Adipocyte (in vitro differentiated cells): ENCODE measurements at regions not wholly inside any gene's neighbourhood (a gene's known extent, or its start where the extent isn't known, plus 50 kb on each side); places are given as distances from the start of the nearest gene placed in this dataset.

ENCODE experiments used
- DNase-seq: peaks from one replicate; pipeline ENCODE4 v3.0.0-alpha.2; 2015; ENCODE audit warnings: low read depth
- H3K27me3 ChIP-seq: replicated peaks from 2 replicates; pipeline ENCODE4 v1.7.0; 2013; ENCODE audit warnings: mild to moderate bottlenecking, low read length, moderate library complexity; ENCODE audit not compliant: control insufficient read depth, insufficient read depth
- H3K36me3 ChIP-seq: 2 replicates; pipeline ENCODE4 v1.7.0; 2013; ENCODE audit warnings: low read length, mild to moderate bottlenecking, moderate library complexity; ENCODE audit not compliant: control insufficient read depth, insufficient read depth, severe bottlenecking
- H3K4me1 ChIP-seq: 2 replicates; pipeline ENCODE4 v1.7.0; 2013; ENCODE audit warnings: mild to moderate bottlenecking, low read length, moderate library complexity; ENCODE audit not compliant: control insufficient read depth, insufficient read depth
- H3K4me3 ChIP-seq: 2 replicates; pipeline ENCODE4 v1.7.0; 2013; ENCODE audit warnings: mild to moderate bottlenecking, low read length, moderate library complexity
- H3K9ac ChIP-seq: 2 replicates; pipeline ENCODE4 v1.7.0; 2013; ENCODE audit warnings: mild to moderate bottlenecking, low read length, moderate library complexity
- H3K9me3 ChIP-seq: 2 replicates; pipeline ENCODE4 v1.7.0; 2013; ENCODE audit warnings: mild to moderate bottlenecking, low read length, moderate library complexity; ENCODE audit not compliant: control insufficient read depth

DNA sequence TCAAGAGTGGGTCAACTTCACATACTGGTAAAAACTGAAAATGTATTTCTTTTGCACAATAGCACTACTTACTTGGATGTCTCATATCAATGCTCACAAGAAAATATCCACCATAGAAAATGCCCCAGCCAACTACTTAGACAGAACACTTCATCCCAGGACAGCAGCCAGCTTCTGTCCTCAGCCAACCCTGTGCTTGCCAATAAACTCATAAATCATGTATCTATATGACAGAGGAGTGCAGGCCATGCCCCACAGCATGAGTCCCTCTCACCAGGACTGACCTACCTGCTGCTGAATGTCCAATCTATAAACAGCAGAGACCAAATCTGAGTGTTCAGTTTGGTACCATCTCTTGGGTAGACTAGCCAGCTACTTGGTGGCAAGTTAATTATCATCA, 179.3 kb downstream of the OMA1 start:
- Histone ChIP-seq H3K36me3 (no peaks in the 10 kb centered on the region), H3K27me3 (no peaks in the 10 kb centered on the region), H3K4me3 (no peak overlapping the region), H3K9ac (no peak overlapping the region), H3K4me1 (no peaks in the 10 kb centered on the region), H3K9me3 (no peaks in the 10 kb centered on the region)
- DNase-seq, result no peak

DNA sequence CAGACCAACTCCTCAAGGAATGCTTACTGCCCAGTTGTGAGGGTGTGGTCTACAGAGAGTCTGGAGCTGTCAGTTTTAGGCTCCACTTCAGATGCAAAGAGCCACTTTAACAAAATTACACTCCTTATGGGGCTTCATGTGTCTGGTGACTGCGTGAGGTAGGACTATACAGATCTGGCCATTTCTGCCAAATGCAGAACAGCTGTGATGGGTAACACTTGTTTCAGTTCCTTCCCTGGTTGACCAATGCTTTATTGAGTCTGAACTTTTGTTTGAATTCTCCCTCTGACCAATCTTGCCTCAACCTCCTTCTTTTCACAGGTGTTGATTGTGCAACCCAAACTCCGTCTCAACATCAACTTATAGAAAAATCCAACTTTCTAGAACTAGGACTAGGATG, 181.2 kb downstream of the OMA1 start:
- Histone ChIP-seq H3K4me1 (no peaks in the 10 kb centered on the region), H3K9ac (no peak overlapping the region), H3K9me3 (no peaks in the 10 kb centered on the region), H3K27me3 (no peaks in the 10 kb centered on the region), H3K4me3 (no peak overlapping the region), H3K36me3 (no peaks in the 10 kb centered on the region)
- no peak for DNase-seq

DNA sequence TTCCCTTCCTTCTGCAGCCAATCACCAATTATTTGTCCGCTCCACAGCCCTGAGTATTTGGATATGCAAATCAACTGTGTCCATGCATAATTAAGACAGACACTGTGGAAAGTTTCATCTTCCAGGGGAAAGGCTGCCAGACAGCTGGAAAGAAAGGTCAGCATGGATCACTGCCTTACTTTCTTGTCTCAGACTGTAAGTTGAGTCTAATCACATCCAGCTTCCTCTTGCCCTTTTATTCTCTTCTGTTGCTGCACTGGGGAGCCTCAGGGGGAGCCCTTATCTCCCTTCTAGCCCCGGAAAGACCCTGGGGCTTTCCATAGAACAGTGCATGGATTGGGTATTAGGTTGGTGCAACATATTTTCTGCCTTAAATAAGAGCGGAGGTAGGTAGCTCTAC, 182.9 kb downstream of the OMA1 start:
- no peak overlapping the region for H3K4me3 ChIP-seq
- no peaks in the 10 kb centered on the region for H3K4me1 ChIP-seq
- no peaks in the 10 kb centered on the region for H3K36me3 ChIP-seq
- H3K9me3 ChIP-seq, result no peaks in the 10 kb centered on the region
- no peak overlapping the region for H3K9ac ChIP-seq
- H3K27me3 ChIP-seq, result peaks cover 7% of the 10 kb centered on the region
- DNase-seq, result no peak

DNA sequence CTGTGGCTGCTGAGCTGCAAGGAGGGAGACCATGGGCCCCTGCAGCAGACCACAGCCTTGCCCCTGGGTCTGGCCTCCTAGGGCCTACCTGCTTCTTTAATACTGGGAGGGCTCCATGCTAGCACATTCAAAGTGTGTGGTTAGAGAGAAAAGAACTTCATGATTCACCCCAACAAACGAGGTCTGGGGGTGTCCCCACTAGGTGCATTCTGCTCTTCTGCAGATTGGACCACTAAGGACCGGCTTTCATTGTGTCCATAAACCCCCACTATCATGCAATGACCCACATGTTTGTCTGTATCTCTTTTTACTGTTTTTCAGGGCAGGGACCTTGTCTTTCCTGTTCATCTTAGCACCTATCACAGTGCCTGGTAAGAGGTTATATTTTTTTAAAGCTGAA, 185.4 kb downstream of the OMA1 start:
- H3K4me3 ChIP-seq, result no peak overlapping the region
- no peaks in the 10 kb centered on the region for H3K4me1 ChIP-seq
- H3K36me3 ChIP-seq, result no peaks in the 10 kb centered on the region
- no peaks in the 10 kb centered on the region for H3K9me3 ChIP-seq
- peaks cover 7% of the 10 kb centered on the region for H3K27me3 ChIP-seq
- no peak overlapping the region for H3K9ac ChIP-seq
- no peak for DNase-seq

DNA sequence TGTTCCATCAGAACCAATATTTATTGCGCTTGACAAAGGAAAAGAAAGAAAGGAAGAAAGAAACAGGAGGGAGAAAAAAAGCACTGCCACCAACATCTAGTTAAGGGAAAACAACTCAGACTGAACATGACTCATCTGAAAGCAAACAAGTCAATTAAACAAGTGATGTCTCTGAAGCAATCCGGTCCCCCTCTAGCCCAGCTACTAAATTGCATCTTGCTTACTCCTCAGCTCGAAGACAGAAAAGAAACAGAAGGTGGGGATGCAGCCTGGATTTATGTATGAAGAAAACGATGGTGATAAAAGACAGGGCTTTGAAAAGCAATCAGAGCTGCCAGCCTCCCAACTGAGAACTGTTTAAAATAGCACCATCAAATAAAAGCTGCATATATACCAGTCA, 188.2 kb downstream of the OMA1 start:
- peak; percentile 62 for DNase-seq

DNA sequence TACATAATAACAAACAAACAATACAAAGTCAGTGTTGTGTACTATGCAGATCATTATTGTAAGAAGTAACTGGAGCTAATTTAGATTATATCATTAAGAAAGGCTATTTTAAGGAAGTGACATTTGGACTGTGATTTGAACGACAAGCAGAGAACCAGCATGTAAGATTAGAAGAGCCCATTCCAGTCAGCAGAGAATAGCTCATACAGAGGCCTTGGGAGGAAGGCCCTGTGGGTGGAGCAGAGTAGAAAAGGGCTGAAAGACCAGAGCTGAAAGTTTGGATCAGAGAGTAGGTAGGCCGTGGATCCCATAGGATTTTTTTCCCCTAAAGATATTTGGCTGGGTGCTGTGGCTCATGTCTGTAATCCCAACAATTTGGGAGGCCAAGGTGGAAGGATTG, 190.1 kb downstream of the OMA1 start:
- no peak overlapping the region for H3K9ac ChIP-seq
- DNase-seq, result no peak
- H3K36me3 ChIP-seq, result no peaks in the 10 kb centered on the region
- H3K4me1 ChIP-seq, result no peaks in the 10 kb centered on the region
- peaks cover under 1% of the 10 kb centered on the region for H3K9me3 ChIP-seq
- H3K27me3 ChIP-seq, result peaks cover 7% of the 10 kb centered on the region
- no peak overlapping the region for H3K4me3 ChIP-seq

More for the DNA sequence above, 188.2 kb downstream of the OMA1 start:
- Histone ChIP-seq H3K4me1 (no peaks in the 10 kb centered on the region), H3K9ac (no peak overlapping the region), H3K36me3 (no peaks in the 10 kb centered on the region), H3K27me3 (peaks cover 7% of the 10 kb centered on the region), H3K4me3 (no peak overlapping the region), H3K9me3 (no peaks in the 10 kb centered on the region)

DNA sequence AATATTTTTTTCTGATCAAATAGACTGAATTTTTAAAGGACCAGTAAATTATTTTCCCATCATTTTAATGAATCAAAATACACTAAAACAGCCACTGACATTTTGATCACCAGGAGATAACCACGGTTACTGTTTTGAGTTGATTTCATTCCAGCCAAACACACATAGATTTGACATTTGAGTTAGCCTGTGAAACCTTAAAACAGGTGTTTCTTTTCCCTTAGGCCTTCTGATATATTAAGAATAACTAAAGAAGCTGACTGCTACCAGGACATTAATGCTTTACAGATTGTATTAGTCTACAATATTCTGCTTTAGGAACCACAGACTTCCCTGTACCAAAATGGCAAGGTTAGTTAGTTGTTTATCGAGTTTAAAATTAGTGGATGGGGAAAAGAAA, 193.4 kb downstream of the OMA1 start:
- Histone ChIP-seq H3K9ac (no peak overlapping the region), H3K4me1 (no peaks in the 10 kb centered on the region), H3K9me3 (peaks cover 2% of the 10 kb centered on the region), H3K27me3 (no peaks in the 10 kb centered on the region), H3K36me3 (no peaks in the 10 kb centered on the region), H3K4me3 (no peak overlapping the region)
- DNase-seq, result no peak

DNA sequence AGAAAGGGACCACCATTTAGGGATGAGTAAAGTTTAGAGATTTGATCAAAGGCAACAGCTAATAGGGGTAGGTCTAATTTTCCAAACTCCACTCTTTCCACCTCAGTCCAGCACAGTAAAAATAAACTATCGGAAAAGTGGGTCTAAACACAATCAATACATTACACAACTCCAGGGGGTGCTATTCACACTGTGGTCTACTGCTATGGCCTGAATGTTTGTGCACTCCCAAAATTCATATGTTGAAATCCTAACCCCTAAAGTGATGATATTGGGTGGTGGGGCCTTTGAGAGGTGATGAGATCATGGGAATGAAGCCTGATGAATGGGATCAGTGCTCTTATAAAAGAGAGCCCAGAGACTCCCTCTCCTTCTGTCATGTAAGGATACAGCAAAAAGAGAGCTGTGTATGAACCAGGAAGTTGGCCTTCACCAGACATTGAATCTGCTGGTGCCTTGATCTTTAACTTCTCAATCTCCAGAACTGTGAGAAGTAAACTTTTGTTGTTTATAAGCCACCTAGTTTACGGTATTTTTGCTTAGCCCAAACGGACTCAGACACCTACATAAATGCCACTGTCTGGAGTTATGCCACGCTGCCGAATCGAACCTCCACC, 193.9 kb downstream of the OMA1 start:
- no peak for DNase-seq
- H3K4me3 ChIP-seq, result no peak overlapping the region
- H3K36me3 ChIP-seq, result no peaks in the 10 kb centered on the region
- no peak overlapping the region for H3K9ac ChIP-seq
- no peaks in the 10 kb centered on the region for H3K27me3 ChIP-seq
- peaks cover 2% of the 10 kb centered on the region for H3K9me3 ChIP-seq
- no peaks in the 10 kb centered on the region for H3K4me1 ChIP-seq

DNA sequence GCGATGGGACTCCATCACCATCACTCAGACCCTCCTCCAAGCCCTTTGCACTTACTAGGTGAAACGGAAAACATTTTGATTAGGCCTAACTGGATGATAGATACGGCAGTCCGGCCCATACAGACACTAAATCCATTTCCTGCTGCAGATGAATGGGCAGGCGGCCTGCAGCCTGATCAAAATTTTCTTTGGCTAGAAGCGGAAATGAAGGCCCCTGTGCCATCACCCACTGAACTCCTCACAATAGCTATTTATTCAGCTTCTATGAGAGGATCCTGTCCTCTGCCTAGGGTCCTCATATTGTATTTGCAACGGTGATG, 200.5 kb downstream of the OMA1 start:
- Histone ChIP-seq H3K4me3 (no peak overlapping the region), H3K9ac (no peak overlapping the region), H3K36me3 (no peaks in the 10 kb centered on the region), H3K27me3 (peaks cover 6% of the 10 kb centered on the region), H3K9me3 (no peaks in the 10 kb centered on the region), H3K4me1 (no peaks in the 10 kb centered on the region)
- no peak for DNase-seq

DNA sequence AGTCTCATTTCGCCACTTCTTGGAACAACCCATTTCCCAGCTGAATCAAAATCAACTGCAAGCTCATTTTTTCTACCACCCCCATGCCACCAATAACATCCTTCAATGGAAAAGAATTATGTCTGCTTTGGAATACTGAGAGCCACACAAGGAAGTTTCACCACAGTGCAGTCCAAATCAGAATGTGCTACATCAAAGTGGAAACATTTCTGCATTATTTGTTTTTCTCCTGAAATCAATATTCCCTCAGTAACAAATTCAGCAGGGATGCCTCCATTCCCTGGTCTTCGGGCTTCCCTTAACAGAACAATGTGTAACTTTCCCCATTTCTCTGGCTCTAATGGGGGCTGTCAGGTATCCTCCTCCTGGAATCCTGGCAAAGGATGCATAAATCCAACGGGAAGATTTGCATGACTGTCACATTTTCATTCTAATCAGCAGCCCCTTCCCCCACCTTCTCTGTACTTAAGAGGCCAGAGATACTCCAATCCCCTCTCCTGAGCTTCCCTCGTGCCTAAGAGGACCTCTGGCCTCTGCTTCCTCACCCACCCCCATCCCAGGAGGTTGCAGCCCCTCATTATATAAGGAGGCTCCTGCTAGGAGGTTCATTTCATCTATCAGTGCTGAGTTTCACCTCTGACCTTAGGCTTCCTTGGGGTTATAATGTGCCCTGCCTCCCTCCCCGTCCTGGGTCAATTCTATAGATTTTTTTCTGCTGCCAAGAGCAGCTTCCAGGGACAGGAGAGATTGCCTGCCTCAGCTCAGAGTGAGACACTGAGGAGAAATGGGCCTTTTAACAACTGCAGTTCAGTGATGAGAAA, 201.1 kb downstream of the OMA1 start:
- no peak overlapping the region for H3K9ac ChIP-seq
- no peaks in the 10 kb centered on the region for H3K36me3 ChIP-seq
- H3K4me3 ChIP-seq, result no peak overlapping the region
- no peak for DNase-seq
- peaks cover 6% of the 10 kb centered on the region for H3K27me3 ChIP-seq
- no peaks in the 10 kb centered on the region for H3K4me1 ChIP-seq
- no peaks in the 10 kb centered on the region for H3K9me3 ChIP-seq

DNA sequence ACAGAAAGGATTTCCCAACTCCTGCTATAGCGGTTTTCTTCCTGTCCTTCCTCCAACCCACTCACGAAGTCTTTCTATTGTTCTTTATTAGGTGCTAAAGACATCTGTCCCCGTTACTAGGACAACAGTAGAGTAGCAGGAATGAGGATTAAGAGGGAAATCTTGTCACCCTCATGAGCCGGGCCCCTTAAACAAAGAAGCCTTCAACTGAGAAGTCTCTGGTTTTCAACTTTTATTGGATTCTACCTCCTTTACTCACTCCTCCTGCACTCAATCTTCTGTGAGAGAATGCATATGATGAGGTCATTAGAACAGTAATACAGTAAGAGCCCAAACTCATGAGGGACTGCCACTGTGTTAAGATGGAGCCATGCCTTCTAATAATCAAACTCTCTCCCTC, 206.3 kb downstream of the OMA1 start:
- no peak overlapping the region for H3K9ac ChIP-seq
- H3K9me3 ChIP-seq, result no peaks in the 10 kb centered on the region
- H3K27me3 ChIP-seq, result peaks cover 2% of the 10 kb centered on the region
- H3K4me1 ChIP-seq, result no peaks in the 10 kb centered on the region
- no peak for DNase-seq
- H3K36me3 ChIP-seq, result no peaks in the 10 kb centered on the region
- no peak overlapping the region for H3K4me3 ChIP-seq

DNA sequence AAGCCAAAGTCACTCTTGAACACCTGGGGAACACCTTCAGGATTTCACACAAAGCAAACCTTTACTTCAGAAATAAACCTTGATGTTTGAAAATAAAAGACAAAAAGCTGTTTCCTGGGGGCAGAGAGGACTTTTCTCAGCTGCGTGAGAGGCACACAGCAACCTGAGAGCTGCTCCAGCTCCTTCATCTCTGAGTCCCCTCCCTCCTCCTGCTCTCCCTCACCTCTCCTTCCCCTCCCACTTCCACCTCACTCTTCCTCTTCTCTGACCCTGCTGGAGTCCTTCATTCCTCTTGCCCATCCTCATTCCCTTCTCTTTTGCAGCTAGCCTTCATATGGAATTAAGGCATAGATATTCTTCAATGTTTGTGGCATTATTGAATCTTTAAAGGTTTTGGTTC, 208.4 kb downstream of the OMA1 start:
- no peaks in the 10 kb centered on the region for H3K36me3 ChIP-seq
- no peak overlapping the region for H3K9ac ChIP-seq
- no peak overlapping the region for H3K4me3 ChIP-seq

More for the DNA sequence above, 208.4 kb downstream of the OMA1 start:
- no peaks in the 10 kb centered on the region for H3K4me1 ChIP-seq
- no peak for DNase-seq
- H3K27me3 ChIP-seq, result no peaks in the 10 kb centered on the region
- H3K9me3 ChIP-seq, result no peaks in the 10 kb centered on the region
